Endodermal cell (in vitro differentiated cells): ENCODE measurements at regions not wholly inside any gene's neighbourhood (a gene's known extent, or its start where the extent isn't known, plus 50 kb on each side); places are given as distances from the start of the nearest gene placed in this dataset.
"Not testable (repeated sequence)": the region's sequence is repeated elsewhere in the genome, so short reads cannot be mapped to it uniquely, and the experiment has no call there.

ENCODE experiments used
- DNase-seq: peaks from one replicate; pipeline ENCODE4 v3.0.0-alpha.2; 2017
- H3K27ac ChIP-seq: 2 replicates; pipeline ENCODE4 v1.5.1; 2013; ENCODE audit warnings: mild to moderate bottlenecking, low read depth, low read length, moderate library complexity
- H3K27me3 ChIP-seq: 2 replicates; pipeline ENCODE4 v1.6.1; 2013; ENCODE audit warnings: mild to moderate bottlenecking, low read length, moderate library complexity; ENCODE audit not compliant: insufficient read depth, control insufficient read depth, poor library complexity, severe bottlenecking
- H3K36me3 ChIP-seq: 2 replicates; pipeline ENCODE4 v1.7.0; 2013; ENCODE audit warnings: mild to moderate bottlenecking, low read length, moderate library complexity; ENCODE audit not compliant: control insufficient read depth, insufficient read depth
- H3K4me1 ChIP-seq: one replicate; pipeline ENCODE4 v1.7.0; 2013; ENCODE audit warnings: low read length; ENCODE audit not compliant: control insufficient read depth, insufficient read depth
- H3K4me3 ChIP-seq: 2 replicates; pipeline ENCODE4 v1.5.1; 2013; ENCODE audit warnings: mild to moderate bottlenecking, low read length, moderate library complexity
- H3K9ac ChIP-seq: 2 replicates; pipeline ENCODE4 v1.6.1; 2013; ENCODE audit warnings: mild to moderate bottlenecking, low read length, moderate library complexity; ENCODE audit not compliant: poor library complexity, severe bottlenecking; ENCODE audit errors: extremely low read depth
- H3K9me3 ChIP-seq: 2 replicates; pipeline ENCODE4 v1.6.1; 2013; ENCODE audit warnings: mild to moderate bottlenecking, low read length, moderate library complexity; ENCODE audit not compliant: control insufficient read depth
- H3K27ac Mint-ChIP-seq: 2 replicates; pipeline ENCODE4 v1.8.0; 2020; ENCODE audit warnings: mixed read lengths
- H3K27me3 Mint-ChIP-seq: 2 replicates; pipeline ENCODE4 v1.8.0; 2021; ENCODE audit warnings: mild to moderate bottlenecking, mixed read lengths; ENCODE audit not compliant: insufficient read depth
- H3K36me3 Mint-ChIP-seq: 2 replicates; pipeline ENCODE4 v1.8.0; 2020; ENCODE audit warnings: low read depth, mixed read lengths
- H3K4me1 Mint-ChIP-seq: 2 replicates; pipeline ENCODE4 v1.8.0; 2020; ENCODE audit warnings: mixed read lengths
- H3K4me3 Mint-ChIP-seq: 2 replicates; pipeline ENCODE4 v1.8.0; 2020; ENCODE audit warnings: mild to moderate bottlenecking, moderate library complexity, mixed read lengths
- H3K9me3 Mint-ChIP-seq: 2 replicates; pipeline ENCODE4 v1.8.0; 2020; ENCODE audit warnings: mild to moderate bottlenecking, mixed read lengths
- CTCF ChIP-seq: fragments of 200-600 bp; sonication (generic); conservative IDR thresholded peaks from 2 replicates; pipeline ENCODE4 v1.5.0; 2021; ENCODE audit warnings: antibody characterized with exemption, mild to moderate bottlenecking
- WGBS, 2 experiments: methylation state at CpG; one replicate each; pipeline versions ENCODE4 v1.1.5 to v1.1.7; 2013; ENCODE audit warnings: missing lambda C conversion rate in 2 of 2, mixed read lengths in 1 of 2; ENCODE audit not compliant: insufficient coverage in 1 of 2, insufficient read length in 1 of 2; 5-methylcytosine and 5-hydroxymethylcytosine counted together

GRCh38 chr10:22067091-22067490, 63.6 kb upstream of the DNAJC1 start:
- peaks cover 2% of the 10 kb centered on the region for H3K27me3 Mint-ChIP-seq
- Histone ChIP-seq H3K36me3 (no peaks in the 10 kb centered on the region), H3K4me3 (no peak overlapping the region), H3K4me1 (no peaks in the 10 kb centered on the region), H3K9ac (no peak overlapping the region), H3K9me3 (peaks cover 24% of the 10 kb centered on the region), H3K27ac (no peak overlapping the region), H3K27me3 (no peaks in the 10 kb centered on the region)
- peaks cover 30% of the 10 kb centered on the region for H3K9me3 Mint-ChIP-seq
- no peaks in the 10 kb centered on the region for H3K4me1 Mint-ChIP-seq
- no peak overlapping the region for H3K4me3 Mint-ChIP-seq
- peak; percentile 15 for TF ChIP-seq CTCF
- no peak overlapping the region for H3K27ac Mint-ChIP-seq
- peaks cover 4% of the 10 kb centered on the region for H3K36me3 Mint-ChIP-seq
- WGBS, 2 experiments = no CpG with 5 or more reads among the region's 1 CpG
- no peak for DNase-seq

- not testable (repeated sequence) for H3K4me1 Mint-ChIP-seq, H3K27ac Mint-ChIP-seq
- peaks cover 42% of the 10 kb centered on the region for H3K9me3 Mint-ChIP-seq
These were observed 57.5 kb upstream of the DNAJC1 start for GRCh38 chr10:22060984-22061383.

GRCh38 chr10:22058201-22058600, 54.7 kb upstream of the DNAJC1 start:
- WGBS, 2 experiments = 100% methylated on average over 1 of the region's 2 CpGs
- H3K27me3 Mint-ChIP-seq = no peaks in the 10 kb centered on the region
- TF ChIP-seq CTCF = no peak
- no peaks in the 10 kb centered on the region for H3K4me1 ChIP-seq
- H3K9me3 ChIP-seq = peaks cover 33% of the 10 kb centered on the region
- H3K36me3 ChIP-seq = no peaks in the 10 kb centered on the region
- no peaks in the 10 kb centered on the region for H3K36me3 Mint-ChIP-seq
- H3K27ac Mint-ChIP-seq = no peak overlapping the region
- H3K27ac ChIP-seq = no peak overlapping the region
- no peak overlapping the region for H3K4me3 Mint-ChIP-seq
- no peak for DNase-seq
- H3K4me3 ChIP-seq = no peak overlapping the region
- peaks cover 49% of the 10 kb centered on the region for H3K9me3 Mint-ChIP-seq
- no peak overlapping the region for H3K9ac ChIP-seq
- H3K4me1 Mint-ChIP-seq = no peaks in the 10 kb centered on the region
- H3K27me3 ChIP-seq = no peaks in the 10 kb centered on the region

More at GRCh38 chr10:22060984-22061383, 57.5 kb upstream of the DNAJC1 start:
- H3K36me3 Mint-ChIP-seq, H3K4me1 ChIP-seq, H3K36me3 ChIP-seq, H3K27me3 ChIP-seq, H3K4me3 Mint-ChIP-seq, H3K9ac ChIP-seq, H3K4me3 ChIP-seq, H3K27ac ChIP-seq, H3K27me3 Mint-ChIP-seq, DNase-seq: not testable (repeated sequence)
- peaks cover 29% of the 10 kb centered on the region for H3K9me3 ChIP-seq
- WGBS, 2 experiments = 84 to 100% methylated on average over 2 to 6 of the region's 6 CpGs

GRCh38 chr10:22054961-22055360, 51.4 kb upstream of the DNAJC1 start:
- Histone ChIP-seq H3K9ac (no peak overlapping the region), H3K4me3 (no peak overlapping the region), H3K4me1 (no peaks in the 10 kb centered on the region), H3K9me3 (peaks cover 48% of the 10 kb centered on the region), H3K27me3 (no peaks in the 10 kb centered on the region), H3K36me3 (no peaks in the 10 kb centered on the region), H3K27ac (no peak overlapping the region)
- DNase-seq = no peak
- Mint-ChIP-seq H3K27ac (no peak overlapping the region), H3K9me3 (peaks cover 48% of the 10 kb centered on the region), H3K4me1 (no peaks in the 10 kb centered on the region), H3K36me3 (peaks cover 3% of the 10 kb centered on the region), H3K4me3 (no peak overlapping the region), H3K27me3 (no peaks in the 10 kb centered on the region)
- WGBS, 2 experiments = 57 to 88% methylated on average over 1 of the region's 1 CpG
- TF ChIP-seq CTCF = no peak
